ENCODE measurements at regions not wholly inside any gene's neighbourhood (a gene's known extent, or its start where the extent isn't known, plus 50 kb on each side); places are given as distances from the start of the nearest gene placed in this dataset.

GRCh38 chr9:126114850-126115460, 211.7 kb upstream of the MVB12B start:
- TF ChIP-seq YY1 (IDR thresholded peaks at IDR 0.05; ENCODE audit: insufficient read depth, insufficient read length) (no peak), SUZ12 (IDR thresholded peaks at IDR 0.05; ENCODE audit: extremely low read depth, insufficient read depth, insufficient read length) (no peak), ZNF274 (IDR thresholded peaks at IDR 0.05; ENCODE audit: low read depth, low read length) (no peak)
- Histone ChIP-seq H3K9ac (ENCODE audit: insufficient read length, low read depth) (no peak overlapping the region), H3K27me3 (ENCODE audit: insufficient read depth, insufficient read length) (no peaks in the 10 kb centered on the region), H3K4me3 (ENCODE audit: insufficient read length, low read depth) (no peak overlapping the region), H3K4me1 (ENCODE audit: insufficient read depth, insufficient read length) (no peaks in the 10 kb centered on the region), H3K36me3 (ENCODE audit: insufficient read depth, insufficient read length, low read length) (no peaks in the 10 kb centered on the region), H3K9me3 (ENCODE audit: insufficient read depth, low read length) (no peaks in the 10 kb centered on the region)
- DNase-seq (ENCODE audit: low read depth, low spot score), result no peak

DNA sequence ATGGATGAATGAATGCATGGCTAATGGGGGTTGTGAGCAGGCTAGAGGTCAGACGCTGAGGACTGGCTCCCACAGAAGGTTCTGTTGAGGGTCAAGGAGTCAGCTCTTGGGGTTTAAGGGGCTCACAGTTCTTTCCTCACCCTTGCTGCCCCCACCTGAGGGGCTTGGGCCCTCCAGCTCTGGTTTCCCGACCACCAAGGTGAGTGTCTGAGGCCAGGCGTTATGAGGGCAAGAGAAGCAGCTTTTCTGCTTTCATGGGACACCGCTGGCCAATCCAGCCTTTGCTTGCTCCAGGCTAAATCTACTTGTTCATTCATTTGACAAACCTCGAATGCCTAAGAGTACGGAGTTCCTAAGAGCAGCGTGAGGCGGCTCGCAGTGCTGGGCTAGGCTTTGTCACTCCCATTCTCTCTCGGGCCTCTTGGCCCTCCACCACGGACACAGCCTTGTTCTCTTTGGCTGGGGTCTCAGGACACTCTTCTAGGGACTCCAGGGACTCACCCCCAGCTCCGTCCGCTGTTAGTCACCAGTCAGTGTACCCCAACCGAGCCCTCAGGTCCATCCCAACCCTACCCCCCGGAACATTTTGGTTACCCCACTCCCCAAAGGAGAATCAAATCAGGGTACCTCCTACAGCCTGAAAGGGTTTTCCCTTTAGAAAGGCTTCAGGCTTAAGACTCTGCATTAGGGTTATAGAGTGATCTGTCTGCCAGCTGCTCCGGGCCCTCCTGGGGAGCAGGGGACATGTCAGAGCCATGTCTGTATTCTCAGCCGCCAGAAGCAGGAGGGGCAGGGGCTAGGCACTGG, 210.1 kb upstream of the MVB12B start:
- Histone ChIP-seq H3K9ac (ENCODE audit: insufficient read length, low read depth) (no peak overlapping the region), H3K27me3 (ENCODE audit: insufficient read depth, insufficient read length) (no peaks in the 10 kb centered on the region), H3K36me3 (ENCODE audit: insufficient read depth, insufficient read length, low read length) (no peaks in the 10 kb centered on the region), H3K9me3 (ENCODE audit: insufficient read depth, low read length) (no peaks in the 10 kb centered on the region), H3K4me3 (ENCODE audit: insufficient read length, low read depth) (no peak overlapping the region), H3K4me1 (ENCODE audit: insufficient read depth, insufficient read length) (no peaks in the 10 kb centered on the region)
- no peak for DNase-seq (ENCODE audit: low read depth, low spot score)
- TF ChIP-seq ZNF274 (IDR thresholded peaks at IDR 0.05; ENCODE audit: low read depth, low read length), result no peak
- TF ChIP-seq SUZ12 (IDR thresholded peaks at IDR 0.05; ENCODE audit: extremely low read depth, insufficient read depth, insufficient read length), result no peak
- TF ChIP-seq YY1 (IDR thresholded peaks at IDR 0.05; ENCODE audit: insufficient read depth, insufficient read length), result no peak

- H3K9me3 ChIP-seq (ENCODE audit: insufficient read depth, low read length), result no peaks in the 10 kb centered on the region
- H3K4me3 ChIP-seq (ENCODE audit: insufficient read length, low read depth), result no peak overlapping the region
- H3K36me3 ChIP-seq (ENCODE audit: insufficient read depth, insufficient read length, low read length), result no peaks in the 10 kb centered on the region
- DNase-seq (ENCODE audit: low read depth, low spot score), result no peak
- no peak for TF ChIP-seq SUZ12 (IDR thresholded peaks at IDR 0.05; ENCODE audit: extremely low read depth, insufficient read depth, insufficient read length)
- no peak for TF ChIP-seq YY1 (IDR thresholded peaks at IDR 0.05; ENCODE audit: insufficient read depth, insufficient read length)
- TF ChIP-seq ZNF274 (IDR thresholded peaks at IDR 0.05; ENCODE audit: low read depth, low read length), result no peak
- no peaks in the 10 kb centered on the region for H3K4me1 ChIP-seq (ENCODE audit: insufficient read depth, insufficient read length)
- no peaks in the 10 kb centered on the region for H3K27me3 ChIP-seq (ENCODE audit: insufficient read depth, insufficient read length)
- H3K9ac ChIP-seq (ENCODE audit: insufficient read length, low read depth), result no peak overlapping the region
Measured at GRCh38 chr9:126117158-126117425, 209.5 kb upstream of the MVB12B start.

DNA sequence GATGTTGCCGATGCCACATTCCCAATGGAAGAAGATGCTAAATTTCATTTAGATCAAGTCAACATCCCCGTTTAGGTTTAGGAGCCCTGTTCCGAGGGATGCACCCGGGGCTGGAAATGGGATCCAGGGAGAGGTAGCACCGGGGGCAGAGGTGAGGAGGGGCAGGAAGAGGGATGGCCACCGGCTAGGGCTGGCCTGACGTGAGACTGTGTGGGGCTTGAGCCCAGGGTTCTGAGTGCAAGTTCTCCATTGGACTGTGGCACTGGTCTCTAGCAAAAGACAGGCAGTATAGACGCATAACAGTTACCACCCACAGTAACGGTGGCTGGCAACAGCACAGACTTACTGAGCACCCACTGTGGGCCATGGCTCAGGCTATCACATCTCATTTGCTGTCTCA, 209.0 kb upstream of the MVB12B start:
- no peak overlapping the region for H3K9ac ChIP-seq (ENCODE audit: insufficient read length, low read depth)
- H3K36me3 ChIP-seq (ENCODE audit: insufficient read depth, insufficient read length, low read length), result no peaks in the 10 kb centered on the region
- DNase-seq (ENCODE audit: low read depth, low spot score), result no peak
- no peak overlapping the region for H3K4me3 ChIP-seq (ENCODE audit: insufficient read length, low read depth)
- H3K9me3 ChIP-seq (ENCODE audit: insufficient read depth, low read length), result no peaks in the 10 kb centered on the region
- H3K27me3 ChIP-seq (ENCODE audit: insufficient read depth, insufficient read length), result no peaks in the 10 kb centered on the region
- H3K4me1 ChIP-seq (ENCODE audit: insufficient read depth, insufficient read length), result no peaks in the 10 kb centered on the region
- TF ChIP-seq ZNF274 (IDR thresholded peaks at IDR 0.05; ENCODE audit: low read depth, low read length) (no peak), SUZ12 (IDR thresholded peaks at IDR 0.05; ENCODE audit: extremely low read depth, insufficient read depth, insufficient read length) (no peak), YY1 (IDR thresholded peaks at IDR 0.05; ENCODE audit: insufficient read depth, insufficient read length) (no peak)

DNA sequence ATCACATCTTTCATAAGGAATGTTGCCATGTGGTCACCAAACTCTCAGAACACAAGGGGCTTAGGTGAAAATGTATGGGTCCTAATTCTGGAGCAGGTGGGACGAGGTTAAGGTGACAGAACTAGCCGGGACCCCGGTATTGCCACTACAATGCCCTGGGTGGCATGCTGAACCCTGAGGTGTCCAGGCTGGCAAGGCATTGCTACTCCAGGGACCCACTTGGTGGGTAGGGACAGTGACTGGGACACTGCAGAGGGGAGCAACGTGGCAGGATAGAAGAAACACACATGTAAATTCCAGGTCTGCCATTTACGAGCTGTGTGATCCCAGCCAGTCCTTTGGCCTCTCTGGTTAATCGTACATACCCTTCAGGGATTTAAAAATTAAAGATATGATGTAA, 206.9 kb upstream of the MVB12B start:
- H3K4me1 ChIP-seq (ENCODE audit: insufficient read depth, insufficient read length), result no peaks in the 10 kb centered on the region
- TF ChIP-seq ZNF274 (IDR thresholded peaks at IDR 0.05; ENCODE audit: low read depth, low read length) (no peak), YY1 (IDR thresholded peaks at IDR 0.05; ENCODE audit: insufficient read depth, insufficient read length) (no peak), SUZ12 (IDR thresholded peaks at IDR 0.05; ENCODE audit: extremely low read depth, insufficient read depth, insufficient read length) (no peak)
- no peaks in the 10 kb centered on the region for H3K9me3 ChIP-seq (ENCODE audit: insufficient read depth, low read length)
- H3K27me3 ChIP-seq (ENCODE audit: insufficient read depth, insufficient read length), result no peaks in the 10 kb centered on the region
- H3K36me3 ChIP-seq (ENCODE audit: insufficient read depth, insufficient read length, low read length), result no peaks in the 10 kb centered on the region
- DNase-seq (ENCODE audit: low read depth, low spot score), result no peak
- no peak overlapping the region for H3K4me3 ChIP-seq (ENCODE audit: insufficient read length, low read depth)
- H3K9ac ChIP-seq (ENCODE audit: insufficient read length, low read depth), result no peak overlapping the region

DNA sequence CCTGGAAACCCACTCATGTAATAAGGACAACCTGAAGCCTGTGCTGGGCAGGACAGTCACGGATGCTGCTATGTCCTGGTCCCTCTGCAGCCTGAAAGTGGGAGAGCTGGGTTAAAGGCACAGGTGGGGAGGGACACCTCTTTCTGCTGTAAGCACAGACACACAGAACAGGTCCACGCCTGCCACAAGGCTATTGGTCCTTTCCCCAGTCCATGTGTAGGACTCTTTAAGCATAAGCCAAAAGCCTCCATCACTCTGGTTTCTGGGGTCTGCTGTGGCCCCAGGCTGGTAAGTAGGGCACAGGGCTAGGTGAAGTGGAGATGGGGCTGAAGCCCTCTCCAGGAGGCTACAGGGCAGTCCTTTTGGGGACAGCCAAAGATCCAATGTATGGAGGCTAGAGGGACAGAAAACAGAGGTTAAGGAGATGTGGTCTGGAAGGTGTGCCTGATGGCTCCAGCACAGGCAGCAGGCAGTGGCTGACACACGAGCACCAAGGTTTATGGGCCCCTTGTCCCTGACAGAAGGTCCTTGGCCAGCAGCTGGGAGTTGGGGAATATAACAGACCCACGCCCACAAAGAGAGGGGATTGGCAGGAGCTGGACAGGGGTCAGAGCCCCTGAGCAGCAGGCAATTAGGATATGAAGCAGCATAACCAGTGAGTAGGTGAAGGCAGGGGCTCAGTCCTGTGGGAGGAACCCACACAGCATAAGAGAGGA, 203.6 kb upstream of the MVB12B start:
- TF ChIP-seq ZNF274 (IDR thresholded peaks at IDR 0.05; ENCODE audit: low read depth, low read length), result no peak
- TF ChIP-seq SUZ12 (IDR thresholded peaks at IDR 0.05; ENCODE audit: extremely low read depth, insufficient read depth, insufficient read length), result no peak
- TF ChIP-seq YY1 (IDR thresholded peaks at IDR 0.05; ENCODE audit: insufficient read depth, insufficient read length), result no peak
- no peaks in the 10 kb centered on the region for H3K9me3 ChIP-seq (ENCODE audit: insufficient read depth, low read length)
- H3K4me3 ChIP-seq (ENCODE audit: insufficient read length, low read depth), result no peak overlapping the region
- no peaks in the 10 kb centered on the region for H3K4me1 ChIP-seq (ENCODE audit: insufficient read depth, insufficient read length)
- no peaks in the 10 kb centered on the region for H3K36me3 ChIP-seq (ENCODE audit: insufficient read depth, insufficient read length, low read length)
- H3K27me3 ChIP-seq (ENCODE audit: insufficient read depth, insufficient read length), result peaks cover 3% of the 10 kb centered on the region
- no peak overlapping the region for H3K9ac ChIP-seq (ENCODE audit: insufficient read length, low read depth)
- no peak for DNase-seq (ENCODE audit: low read depth, low spot score)

DNA sequence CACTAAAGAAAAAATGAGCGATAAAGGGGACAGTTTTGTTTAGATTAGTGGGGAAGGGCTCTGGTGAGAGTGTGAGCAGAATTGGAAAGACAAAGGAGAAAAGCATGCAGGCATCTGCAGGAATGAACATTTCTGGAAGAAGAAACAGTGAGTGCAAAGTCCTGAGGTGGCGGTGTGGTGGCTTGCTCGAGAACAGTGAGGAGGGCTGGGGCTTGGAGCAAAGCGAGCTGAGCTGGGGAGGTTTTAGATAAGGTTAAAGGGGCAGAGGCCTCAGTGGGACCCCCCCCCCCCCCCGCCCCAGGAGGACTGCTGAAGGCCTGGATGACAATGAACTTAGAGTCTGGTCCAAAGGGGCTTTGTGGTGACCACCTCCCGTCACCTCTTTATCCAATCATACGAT, 202.7 kb upstream of the MVB12B start:
- no peaks in the 10 kb centered on the region for H3K36me3 ChIP-seq (ENCODE audit: insufficient read depth, insufficient read length, low read length)
- H3K27me3 ChIP-seq (ENCODE audit: insufficient read depth, insufficient read length), result peaks cover 3% of the 10 kb centered on the region
- H3K4me3 ChIP-seq (ENCODE audit: insufficient read length, low read depth), result no peak overlapping the region
- no peaks in the 10 kb centered on the region for H3K4me1 ChIP-seq (ENCODE audit: insufficient read depth, insufficient read length)
- H3K9me3 ChIP-seq (ENCODE audit: insufficient read depth, low read length), result no peaks in the 10 kb centered on the region
- no peak for DNase-seq (ENCODE audit: low read depth, low spot score)
- H3K9ac ChIP-seq (ENCODE audit: insufficient read length, low read depth), result no peak overlapping the region
- TF ChIP-seq YY1 (IDR thresholded peaks at IDR 0.05; ENCODE audit: insufficient read depth, insufficient read length) (no peak), ZNF274 (IDR thresholded peaks at IDR 0.05; ENCODE audit: low read depth, low read length) (no peak), SUZ12 (IDR thresholded peaks at IDR 0.05; ENCODE audit: extremely low read depth, insufficient read depth, insufficient read length) (no peak)

Measured in NT2/D1 (cell line).